H1 (cell line): ENCODE measurements at regions not wholly inside any gene's neighbourhood (a gene's known extent, or its start where the extent isn't known, plus 50 kb on each side); places are given as distances from the start of the nearest gene placed in this dataset.

Source experiments
- EP300 ChIP-seq, 2 experiments: IDR thresholded peaks; 1 replicate in 1 of 2; 2 replicates in 1 of 2; pipeline ENCODE4 v1.6.1; 2011 to 2012; ENCODE audit warnings: low read depth in 2 of 2, low read length in 2 of 2, mild to moderate bottlenecking in 2 of 2, borderline replicate concordance in 1 of 2, inconsistent platforms in 1 of 2, moderate library complexity in 1 of 2
- NANOG ChIP-seq: IDR thresholded peaks from 2 replicates; pipeline ENCODE4 v1.6.1; 2011; ENCODE audit warnings: low read length, low read depth, mild to moderate bottlenecking, inconsistent platforms; ENCODE audit not compliant: insufficient read depth, poor library complexity, severe bottlenecking

DNA sequence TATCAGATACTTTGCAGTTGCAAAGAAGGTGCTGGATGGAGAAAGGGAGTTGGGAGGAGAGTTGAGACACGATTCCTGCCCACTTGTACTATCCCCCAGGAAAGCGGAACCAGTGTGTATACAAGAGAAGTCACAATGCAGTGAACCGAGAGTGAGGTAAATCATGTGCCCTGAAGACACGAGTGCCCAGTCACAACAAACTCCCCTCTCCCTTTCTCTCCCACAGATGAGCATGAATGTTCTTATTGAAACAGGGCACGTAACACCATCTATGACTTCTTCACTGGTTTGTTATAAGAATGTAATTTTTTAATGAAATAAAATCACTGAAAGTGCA lies 155.7 kb downstream of the IRS1 start (continued):
- TF ChIP-seq EP300 (IDR thresholded peaks at IDR 0.05; ENCODE audit: borderline replicate concordance in 1 of 2, low read depth in 2 of 2, low read length in 2 of 2) (no peak), NANOG (no peak)
